Cardiac muscle cell (in vitro differentiated cells and primary cell): ENCODE measurements at regions not wholly inside any gene's neighbourhood (a gene's known extent, or its start where the extent isn't known, plus 50 kb on each side); places are given as distances from the start of the nearest gene placed in this dataset.

ENCODE experiments used
- DNase-seq, 2 donors: peaks; one replicate each; pipeline versions ENCODE4 v3.0.0 to v3.0.0-alpha.2; 2010 to 2017; ENCODE audit warnings: low read depth in 1 of 2, low spot score in 1 of 2
- H3K27ac ChIP-seq: fragments of 200-600 bp; sonication (generic); 2 replicates; pipeline ENCODE4 v1.5.1; 2016
- H3K27me3 ChIP-seq: fragments of 200-600 bp; sonication (generic); 2 replicates; pipeline ENCODE4 v1.6.0; 2016; ENCODE audit warnings: control low read depth
- H3K36me3 ChIP-seq: fragments of 200-600 bp; sonication (generic); 2 replicates; pipeline ENCODE4 v1.5.1; 2016; ENCODE audit warnings: control low read depth
- H3K4me1 ChIP-seq: fragments of 200-600 bp; sonication (generic); 2 replicates; pipeline ENCODE4 v1.8.1; 2017; ENCODE audit warnings: low read depth, mild to moderate bottlenecking, mixed run types
- H3K4me3 ChIP-seq: fragments of 200-600 bp; sonication (generic); 2 replicates; pipeline ENCODE4 v1.5.1; 2016; ENCODE audit warnings: mild to moderate bottlenecking
- H3K9me3 ChIP-seq: fragments of 200-600 bp; sonication (generic); 2 replicates; pipeline ENCODE4 v1.5.1; 2017; ENCODE audit warnings: low read depth, mild to moderate bottlenecking, control low read depth
- CTCF ChIP-seq: IDR thresholded peaks from 2 replicates; pipeline ENCODE4 v1.5.1; 2012; ENCODE audit warnings: low read depth, mild to moderate bottlenecking, low read length

GRCh38 chr1:115225993-115226685 is 111.9 kb downstream of the NGF start:
- Histone ChIP-seq H3K4me1 (peaks cover 8% of the 10 kb centered on the region), H3K27me3 (no peaks in the 10 kb centered on the region), H3K4me3 (no peak overlapping the region), H3K9me3 (no peaks in the 10 kb centered on the region), H3K27ac (no peak overlapping the region), H3K36me3 (no peaks in the 10 kb centered on the region)
- TF ChIP-seq CTCF, result no peak
- no peak for DNase-seq

- TF ChIP-seq CTCF, result no peak
- Histone ChIP-seq H3K9me3 (no peaks in the 10 kb centered on the region), H3K27me3 (no peaks in the 10 kb centered on the region), H3K27ac (no peak overlapping the region), H3K4me3 (no peak overlapping the region), H3K36me3 (no peaks in the 10 kb centered on the region), H3K4me1 (no peaks in the 10 kb centered on the region)
- DNase-seq, result no peak
Observed at GRCh38 chr1:115224636-115225035, 113.4 kb downstream of the NGF start.

- no peaks in the 10 kb centered on the region for H3K36me3 ChIP-seq
- H3K9me3 ChIP-seq, result no peaks in the 10 kb centered on the region
- H3K4me1 ChIP-seq, result no peaks in the 10 kb centered on the region
- H3K27ac ChIP-seq, result no peak overlapping the region
- DNase-seq, result no peak
- H3K4me3 ChIP-seq, result no peak overlapping the region
- no peak for TF ChIP-seq CTCF
- no peaks in the 10 kb centered on the region for H3K27me3 ChIP-seq
Observed at GRCh38 chr1:115222616-115223402, 115.2 kb downstream of the NGF start.

GRCh38 chr1:115220340-115221270 is 117.4 kb downstream of the NGF start:
- H3K27ac ChIP-seq, result no peak overlapping the region
- DNase-seq, result peak in 1 of 2 donors; percentile 50

More at GRCh38 chr1:115220340-115221270, 117.4 kb downstream of the NGF start:
- TF ChIP-seq CTCF, result no peak
- H3K4me1 ChIP-seq, result no peaks in the 10 kb centered on the region
- H3K36me3 ChIP-seq, result no peaks in the 10 kb centered on the region
- H3K27me3 ChIP-seq, result no peaks in the 10 kb centered on the region
- no peaks in the 10 kb centered on the region for H3K9me3 ChIP-seq
- no peak overlapping the region for H3K4me3 ChIP-seq
